Ishikawa (cell line): ENCODE measurements at regions not wholly inside any gene's neighbourhood (a gene's known extent, or its start where the extent isn't known, plus 50 kb on each side); places are given as distances from the start of the nearest gene placed in this dataset.

Experiments
- CEBPB ChIP-seq: IDR thresholded peaks from 2 replicates; pipeline ENCODE4 v1.6.1; 2012
- EP300 ChIP-seq: IDR thresholded peaks from 2 replicates; pipeline ENCODE4 v1.6.1; 2012; ENCODE audit warnings: borderline replicate concordance
- FOXM1 ChIP-seq: IDR thresholded peaks from 2 replicates; pipeline ENCODE4 v1.6.1; 2012; ENCODE audit warnings: low read depth, borderline replicate concordance
- NFIC ChIP-seq: IDR thresholded peaks from 2 replicates; pipeline ENCODE4 v1.6.1; 2012
- RAD21 ChIP-seq: IDR thresholded peaks from 2 replicates; pipeline ENCODE4 v1.6.1; 2012; ENCODE audit warnings: low read depth
- REST ChIP-seq: IDR thresholded peaks from 2 replicates; pipeline ENCODE4 v1.6.1; 2012; ENCODE audit warnings: low read depth, mild to moderate bottlenecking
- TAF1 ChIP-seq: IDR thresholded peaks from 2 replicates; pipeline ENCODE4 v1.6.1; 2012; ENCODE audit warnings: low read depth, mild to moderate bottlenecking
- YY1 ChIP-seq: IDR thresholded peaks from 2 replicates; pipeline ENCODE4 v1.6.1; 2012; ENCODE audit warnings: low read depth

DNA sequence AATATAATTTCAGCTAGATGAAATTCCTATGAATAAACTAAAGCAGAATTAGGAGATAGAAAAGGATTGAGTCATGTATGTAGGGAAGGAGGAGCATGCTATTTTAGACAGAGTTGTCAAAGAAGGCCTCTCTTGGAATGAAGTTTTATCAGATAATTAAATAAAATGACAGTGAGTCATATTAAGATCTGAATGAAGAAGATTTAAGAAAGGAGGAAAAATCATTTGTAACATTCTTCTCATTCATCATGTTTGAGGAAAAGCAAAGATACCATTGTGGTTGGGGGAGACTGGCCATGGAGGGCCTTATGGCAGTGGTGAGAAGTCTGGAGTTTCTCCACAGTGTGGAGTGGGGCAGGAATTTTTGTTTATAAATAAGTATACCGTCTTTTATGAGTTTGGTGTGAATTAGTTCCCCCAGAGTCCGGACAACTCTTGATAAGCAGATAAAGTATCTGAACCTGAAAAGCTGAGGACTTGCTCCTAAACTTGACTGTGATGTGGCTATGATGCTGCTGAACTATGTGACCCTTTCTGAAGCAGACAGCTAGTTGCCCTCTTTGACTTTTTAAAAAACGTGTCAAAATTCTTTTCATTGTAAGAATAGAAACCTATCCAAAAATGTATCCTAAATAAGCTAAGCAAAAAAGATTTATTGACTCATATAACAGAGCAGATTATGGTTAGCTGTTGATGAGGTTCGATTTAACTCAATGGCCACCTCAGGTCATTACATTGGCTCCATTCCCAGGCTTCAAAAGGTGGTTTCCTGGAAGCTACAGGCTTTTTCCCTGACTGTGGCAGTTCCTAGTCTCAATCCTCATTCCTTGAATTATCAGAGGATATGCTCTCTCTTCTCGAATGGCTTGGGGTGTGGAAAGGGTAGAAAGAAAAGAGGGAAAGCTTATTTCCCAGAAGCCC is 90.8 kb downstream of the LHX9 start:
- TF ChIP-seq EP300 (no peak), YY1 (no peak), FOXM1 (no peak), REST (no peak), RAD21 (no peak), CEBPB (no peak), TAF1 (no peak), NFIC (no peak)
